Fibroblast of the aortic adventitia (primary cell): ENCODE measurements at regions not wholly inside any gene's neighbourhood (a gene's known extent, or its start where the extent isn't known, plus 50 kb on each side); places are given as distances from the start of the nearest gene placed in this dataset.

ENCODE experiments used
- DNase-seq: peaks from one replicate; pipeline ENCODE4 v3.0.0-alpha.2; 2010; ENCODE audit warnings: low read depth
- H3K4me3 ChIP-seq: 2 replicates; pipeline ENCODE4 v1.5.1; 2011; ENCODE audit warnings: low read depth, mild to moderate bottlenecking, control low read depth, low read length, moderate library complexity
- CTCF ChIP-seq: IDR thresholded peaks from 2 replicates; pipeline ENCODE4 v1.5.1; 2011; ENCODE audit warnings: mild to moderate bottlenecking, low read length, control low read depth, inconsistent platforms; ENCODE audit not compliant: insufficient read depth

GRCh38 chr9:592733-593132 is 248.8 kb upstream of the DMRT1 start:
- DNase-seq: no peak
- H3K4me3 ChIP-seq: no peak overlapping the region
- TF ChIP-seq CTCF: no peak

- no peak for TF ChIP-seq CTCF
- DNase-seq: no peak
- H3K4me3 ChIP-seq: no peak overlapping the region
Measured at GRCh38 chr9:593809-594208, 247.7 kb upstream of the DMRT1 start.

GRCh38 chr9:596703-597102 is 244.8 kb upstream of the DMRT1 start:
- no peak overlapping the region for H3K4me3 ChIP-seq
- DNase-seq: no peak
- TF ChIP-seq CTCF: no peak

- no peak for TF ChIP-seq CTCF
- no peak for DNase-seq
- H3K4me3 ChIP-seq: no peak overlapping the region
Measured at GRCh38 chr9:600006-600405, 241.5 kb upstream of the DMRT1 start.

GRCh38 chr9:602716-603115 is 238.8 kb upstream of the DMRT1 start:
- no peak overlapping the region for H3K4me3 ChIP-seq
- no peak for DNase-seq
- TF ChIP-seq CTCF: no peak

- no peak overlapping the region for H3K4me3 ChIP-seq
- DNase-seq: no peak
- no peak for TF ChIP-seq CTCF
Measured at GRCh38 chr9:603126-603525, 238.4 kb upstream of the DMRT1 start.

- H3K4me3 ChIP-seq: no peak overlapping the region
- TF ChIP-seq CTCF: no peak
- DNase-seq: no peak
Measured at GRCh38 chr9:607417-607816, 234.1 kb upstream of the DMRT1 start.
